A549 (cell line): ENCODE measurements at regions not wholly inside any gene's neighbourhood (a gene's known extent, or its start where the extent isn't known, plus 50 kb on each side); places are given as distances from the start of the nearest gene placed in this dataset.
"Not testable (repeated sequence)": the region's sequence is repeated elsewhere in the genome, so short reads cannot be mapped to it uniquely, and the experiment has no call there.

Experiments used
- ATAC-seq, 2 experiments: fragments of 200-7000 bp in 1 of 2; fragments of >200 bp in 1 of 2; cut with Nextera tagmentation in 1 of 2; cut with Tn5 transposase in 1 of 2; 3 replicates each; pipeline versions ENCODE4 v1.8.0 to v1.9.1; 2018 to 2020; ENCODE audit warnings: mild to moderate bottlenecking in 1 of 2, moderate library complexity in 1 of 2
- CTCF ChIA-PET: fragments of 300-600 bp; sonication (Branson Sonifier 250); formaldehyde crosslinking; extraction: SDS; loops from one replicate; lab custom pipeline; 2021; ENCODE audit warnings: antibody characterized with exemption, inconsistent platforms; lab: Yijun Ruan, JAX
- POLR2A ChIA-PET: fragments of 350-600 bp; formaldehyde crosslinking; extraction: SDS; loops from one replicate; lab custom pipeline; 2021; ENCODE audit warnings: antibody characterized with exemption, inconsistent platforms; lab: Yijun Ruan, JAX
- DNase-seq, 2 experiments: peaks; one replicate each; pipeline versions ENCODE4 v3.0.0 to v3.0.0-alpha.2; 2011 to 2016; ENCODE audit warnings: low read depth in 1 of 2, low spot score in 1 of 2
- FAIRE-seq: peaks from 2 replicates; lab custom pipeline; 2011; peaks lifted over from hg19 to GRCh38; lab: Jason Lieb, UNC
- H3K27ac ChIP-seq, 2 experiments: fragments of >200 bp; sonication (Bioruptor Twin); formaldehyde crosslinking; 3 replicates each; pipeline ENCODE4 v1.5.1; 2016 to 2017
- H3K4me1 ChIP-seq: fragments of >200 bp; sonication (Bioruptor Twin); formaldehyde crosslinking; 3 replicates; pipeline ENCODE4 v1.6.1; 2016
- H3K4me2 ChIP-seq: fragments of >200 bp; sonication (Bioruptor Twin); formaldehyde crosslinking; 3 replicates; pipeline ENCODE4 v1.6.1; 2016
- H3K4me3 ChIP-seq: fragments of >200 bp; sonication (Bioruptor Twin); formaldehyde crosslinking; 3 replicates; pipeline ENCODE4 v1.5.1; 2016
- H3K9me3 ChIP-seq: fragments of >200 bp; sonication (Bioruptor Twin); formaldehyde crosslinking; 3 replicates; pipeline ENCODE4 v1.6.1; 2016
- RAD21 ChIP-seq, 2 experiments: fragments of >200 bp in 1 of 2; sonication (Bioruptor Twin) in 1 of 2; formaldehyde crosslinking in 1 of 2; IDR thresholded peaks in 1 of 2; conservative IDR thresholded peaks in 1 of 2; 2 replicates in 1 of 2; 3 replicates in 1 of 2; pipeline ENCODE4 v1.6.1; 2012 to 2018; ENCODE audit warnings: inconsistent platforms in 1 of 2
- WGBS: methylation state at CpG from one replicate; pipeline ENCODE4 v1.1.6; 2017; ENCODE audit errors: missing lambda C conversion rate; 5-methylcytosine and 5-hydroxymethylcytosine counted together
- TF ChIP-seq, protein P1 (sequence below): fragments of >200 bp; sonication (Bioruptor Twin); formaldehyde crosslinking; IDR thresholded peaks from 3 replicates; pipeline ENCODE4 v1.5.1; 2016

DNA sequence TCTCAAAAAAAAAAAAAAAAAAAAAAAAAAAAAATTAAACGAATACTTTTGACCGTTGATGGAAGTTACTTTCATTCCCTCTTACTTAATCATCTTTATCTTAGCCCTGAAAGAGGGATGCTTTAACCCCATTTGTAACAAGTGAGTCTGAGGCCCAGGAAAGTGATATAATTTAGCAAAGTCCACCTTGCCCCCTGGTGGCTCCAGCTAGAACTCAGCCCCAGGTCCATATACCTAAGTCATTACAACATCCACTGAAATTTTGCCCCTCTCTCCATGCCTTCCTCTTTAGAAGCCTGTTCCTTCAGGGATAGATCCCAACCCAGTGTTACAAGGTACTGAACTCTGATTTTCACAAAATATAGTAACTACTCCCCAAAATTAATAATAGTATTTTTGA, 116.3 kb upstream of the KRTAP5-11 start:
- H3K4me3 ChIP-seq, FAIRE-seq, ATAC-seq, POLR2A ChIA-PET, H3K9me3 ChIP-seq, H3K4me1 ChIP-seq, H3K27ac ChIP-seq, H3K4me2 ChIP-seq: not testable (repeated sequence)
- CTCF ChIA-PET = interaction anchor here (0.6 to 1.1 kb wide), 2 partner anchors 63 to 239 kb away, joined by 3 to 4 read pairs; no protein-coding TSS in a partner anchor
- TF ChIP-seq, protein P1, sequence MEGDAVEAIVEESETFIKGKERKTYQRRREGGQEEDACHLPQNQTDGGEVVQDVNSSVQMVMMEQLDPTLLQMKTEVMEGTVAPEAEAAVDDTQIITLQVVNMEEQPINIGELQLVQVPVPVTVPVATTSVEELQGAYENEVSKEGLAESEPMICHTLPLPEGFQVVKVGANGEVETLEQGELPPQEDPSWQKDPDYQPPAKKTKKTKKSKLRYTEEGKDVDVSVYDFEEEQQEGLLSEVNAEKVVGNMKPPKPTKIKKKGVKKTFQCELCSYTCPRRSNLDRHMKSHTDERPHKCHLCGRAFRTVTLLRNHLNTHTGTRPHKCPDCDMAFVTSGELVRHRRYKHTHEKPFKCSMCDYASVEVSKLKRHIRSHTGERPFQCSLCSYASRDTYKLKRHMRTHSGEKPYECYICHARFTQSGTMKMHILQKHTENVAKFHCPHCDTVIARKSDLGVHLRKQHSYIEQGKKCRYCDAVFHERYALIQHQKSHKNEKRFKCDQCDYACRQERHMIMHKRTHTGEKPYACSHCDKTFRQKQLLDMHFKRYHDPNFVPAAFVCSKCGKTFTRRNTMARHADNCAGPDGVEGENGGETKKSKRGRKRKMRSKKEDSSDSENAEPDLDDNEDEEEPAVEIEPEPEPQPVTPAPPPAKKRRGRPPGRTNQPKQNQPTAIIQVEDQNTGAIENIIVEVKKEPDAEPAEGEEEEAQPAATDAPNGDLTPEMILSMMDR = peak; percentile 14; the same call in 1 of the 3 replicates
- peak in 1 of 2 experiments; percentile 47; a peak in 2 of 5 replicates for TF ChIP-seq RAD21 (conservative IDR thresholded peaks at IDR 0.05 in 1 of 2, IDR thresholded peaks at IDR 0.05 in 1 of 2)
- 11% methylated on average over 2 of the region's 2 CpGs for WGBS
- peak; percentile 19 to 30 for DNase-seq

DNA sequence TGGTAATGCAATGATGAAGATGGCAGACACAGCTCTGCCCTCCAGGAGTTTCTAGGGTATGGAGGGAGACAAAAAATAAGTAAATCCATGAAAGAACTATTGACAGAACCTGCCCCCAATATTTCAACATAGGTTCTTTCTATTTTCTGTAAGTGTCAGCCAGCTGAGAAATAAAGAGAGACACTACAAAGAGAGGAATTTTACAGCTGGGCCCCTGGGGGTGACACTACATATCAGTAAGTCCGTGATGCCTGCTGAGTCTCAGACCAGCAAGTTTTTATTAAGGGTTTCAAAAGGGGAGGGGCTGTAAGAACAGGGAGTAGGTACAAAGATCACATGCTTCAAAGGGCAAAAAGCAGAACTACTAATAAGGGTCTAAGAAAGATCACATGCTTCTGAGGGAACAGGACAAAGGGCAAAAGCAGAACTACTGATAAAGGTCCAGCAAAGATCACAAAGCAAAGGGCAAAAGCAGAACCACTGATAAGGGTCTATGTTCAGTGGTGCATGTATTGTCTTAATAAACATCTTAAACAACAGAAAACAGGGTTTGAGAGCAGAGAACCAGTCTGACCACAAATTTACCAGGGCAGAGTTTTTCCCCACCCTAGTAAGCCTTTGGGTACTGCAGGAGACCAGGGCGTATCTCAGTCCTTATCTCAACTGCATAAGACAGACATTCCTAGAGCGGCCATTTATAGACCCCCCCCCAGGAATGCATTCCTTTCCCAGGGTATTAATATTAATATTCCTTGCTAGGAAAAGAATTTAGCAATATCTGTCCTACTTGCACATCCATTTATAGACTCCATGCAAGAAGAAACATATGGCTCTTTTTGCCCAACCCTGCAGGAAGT, 119.0 kb upstream of the KRTAP5-11 start:
- DNase-seq, FAIRE-seq, CTCF ChIA-PET, H3K27ac ChIP-seq, ATAC-seq, POLR2A ChIA-PET, H3K4me1 ChIP-seq, H3K4me2 ChIP-seq, H3K4me3 ChIP-seq, H3K9me3 ChIP-seq: not testable (repeated sequence)
- WGBS = 29% methylated on average over 3 of the region's 3 CpGs

DNA sequence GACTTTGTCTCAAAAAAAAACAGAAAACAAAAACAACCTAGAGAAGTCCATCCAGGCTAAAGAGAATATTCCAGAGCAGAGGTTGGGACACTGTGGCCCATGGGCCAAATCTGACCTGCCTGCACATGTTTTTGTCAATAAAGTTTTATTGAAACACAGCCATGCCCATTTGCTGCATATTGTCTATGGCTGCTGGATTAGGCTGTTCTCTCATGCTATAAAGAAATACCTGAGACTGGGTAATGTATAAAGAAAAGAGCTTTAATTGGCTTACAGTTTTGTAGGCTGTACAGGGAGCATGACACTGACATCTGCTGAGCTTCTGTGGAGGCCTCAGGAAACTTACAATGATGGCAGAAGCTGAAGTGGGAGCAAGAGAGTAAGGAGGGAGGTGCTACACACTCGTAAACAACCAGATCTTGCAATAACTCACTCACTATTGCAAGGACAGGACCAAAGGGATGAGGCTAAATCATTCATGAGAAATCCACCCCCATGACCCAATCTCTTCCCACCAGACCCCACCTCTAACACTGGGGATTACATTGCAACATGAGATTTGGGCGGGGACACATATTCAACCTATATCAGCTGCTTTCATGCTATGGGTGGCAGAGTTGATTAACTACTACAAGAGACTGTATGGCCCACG, 122.5 kb upstream of the KRTAP5-11 start:
- H3K4me3 ChIP-seq, ATAC-seq, H3K9me3 ChIP-seq, FAIRE-seq, H3K4me2 ChIP-seq, H3K27ac ChIP-seq, DNase-seq, CTCF ChIA-PET, POLR2A ChIA-PET, H3K4me1 ChIP-seq: not testable (repeated sequence)
- 40% methylated on average over 2 of the region's 3 CpGs for WGBS

DNA sequence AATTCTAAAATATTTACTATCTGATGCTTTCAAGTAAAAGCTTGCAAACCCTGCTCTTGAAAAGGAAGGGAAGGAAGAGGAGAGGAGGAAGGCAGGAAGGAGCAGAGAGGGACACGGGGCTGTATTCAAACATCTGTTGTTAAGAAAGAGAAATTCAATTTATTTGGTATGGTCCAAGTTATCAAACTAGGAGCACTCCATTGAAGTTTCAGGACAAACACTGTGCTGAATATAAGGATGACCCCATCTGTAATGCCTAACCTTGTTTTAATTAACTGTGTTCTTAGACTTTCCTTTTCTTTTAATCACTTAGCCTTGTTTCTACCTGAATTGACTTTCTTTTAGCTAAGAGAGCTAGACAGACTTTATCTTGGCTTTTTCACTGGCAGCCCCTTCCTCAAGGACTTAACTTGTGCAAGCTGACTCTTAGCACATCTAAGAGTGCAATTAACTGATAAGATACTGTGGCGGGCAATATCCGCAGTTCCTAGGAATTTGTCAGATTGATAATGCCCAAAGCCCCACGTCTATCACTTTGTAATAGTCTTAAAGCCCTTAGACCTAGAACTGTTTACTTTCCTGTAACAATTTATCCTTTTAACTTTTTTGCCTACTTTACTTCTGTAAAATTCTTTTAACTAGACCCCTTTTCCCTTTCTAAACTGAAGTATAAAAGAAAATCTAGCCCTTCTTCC, 123.2 kb upstream of the KRTAP5-11 start:
- H3K4me1 ChIP-seq, ATAC-seq, CTCF ChIA-PET, H3K4me2 ChIP-seq, POLR2A ChIA-PET, H3K4me3 ChIP-seq, DNase-seq, H3K9me3 ChIP-seq, H3K27ac ChIP-seq, FAIRE-seq: not testable (repeated sequence)
- 71% methylated on average over 3 of the region's 4 CpGs for WGBS

DNA sequence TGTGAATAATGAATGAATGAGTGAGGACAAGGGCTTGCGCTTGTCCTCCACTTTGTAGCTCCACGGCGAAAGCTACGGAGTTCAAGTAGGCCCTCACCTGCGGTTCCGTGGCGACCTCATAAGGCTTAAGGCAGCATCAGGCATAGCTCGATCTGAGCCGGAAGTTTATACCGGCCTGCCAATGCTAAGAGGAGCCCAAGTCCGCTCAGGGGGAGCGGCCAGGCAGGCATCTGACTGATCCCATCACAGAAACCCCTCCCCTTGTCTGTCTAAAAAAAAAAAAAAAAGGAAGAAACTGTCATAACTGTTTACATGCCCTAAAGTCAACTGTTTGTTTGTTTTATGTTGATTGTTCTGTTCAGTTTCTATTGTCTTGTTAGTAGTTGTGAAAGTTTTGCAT, 124.4 kb upstream of the KRTAP5-11 start:
- ATAC-seq, H3K9me3 ChIP-seq, DNase-seq, POLR2A ChIA-PET, CTCF ChIA-PET, FAIRE-seq, H3K4me3 ChIP-seq, H3K4me1 ChIP-seq, H3K4me2 ChIP-seq, H3K27ac ChIP-seq: not testable (repeated sequence)
- WGBS = 82% methylated on average over 12 of the region's 12 CpGs

DNA sequence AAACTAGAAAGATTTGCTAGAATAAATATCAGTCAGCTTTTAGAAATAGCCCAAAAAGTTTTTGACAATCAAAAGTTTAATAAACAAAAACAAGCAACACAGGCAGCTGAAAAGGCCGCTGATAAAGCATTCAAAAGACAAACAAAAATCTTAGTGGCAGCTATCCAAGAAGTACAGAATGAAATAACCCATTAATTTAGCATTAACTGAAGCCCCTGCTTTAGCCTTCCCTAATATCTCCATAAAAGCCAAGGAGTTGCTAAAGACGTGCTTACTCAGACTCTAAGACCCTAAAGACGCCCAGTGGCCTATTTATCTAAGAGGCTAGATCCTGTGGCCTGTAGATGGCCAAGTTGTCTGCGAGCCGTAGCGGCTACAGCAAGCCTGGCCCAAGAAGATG, 123.5 kb upstream of the DEFB108B start:
- ATAC-seq, DNase-seq, H3K4me1 ChIP-seq, POLR2A ChIA-PET, H3K4me2 ChIP-seq, H3K4me3 ChIP-seq, FAIRE-seq, H3K27ac ChIP-seq, H3K9me3 ChIP-seq: not testable (repeated sequence)
- CTCF ChIA-PET = interaction anchor here (0.6 kb wide), 1 partner anchor 90 kb away, joined by 3 read pairs; no protein-coding TSS in a partner anchor
- 77% methylated on average over 6 of the region's 6 CpGs for WGBS
